22Rv1 (cell line): ENCODE measurements at regions not wholly inside any gene's neighbourhood (a gene's known extent, or its start where the extent isn't known, plus 50 kb on each side); places are given as distances from the start of the nearest gene placed in this dataset.

Source experiments
- ZFX ChIP-seq: fragments of 450-650 bp; IDR thresholded peaks from 2 replicates; pipeline ENCODE4 v1.6.1; 2017; ENCODE audit warnings: antibody characterized with exemption, borderline replicate concordance
- TF ChIP-seq, protein P1 (sequence below): fragments of 450-650 bp; IDR thresholded peaks from 2 replicates; pipeline ENCODE4 v1.5.1; 2017; ENCODE audit warnings: mild to moderate bottlenecking

DNA sequence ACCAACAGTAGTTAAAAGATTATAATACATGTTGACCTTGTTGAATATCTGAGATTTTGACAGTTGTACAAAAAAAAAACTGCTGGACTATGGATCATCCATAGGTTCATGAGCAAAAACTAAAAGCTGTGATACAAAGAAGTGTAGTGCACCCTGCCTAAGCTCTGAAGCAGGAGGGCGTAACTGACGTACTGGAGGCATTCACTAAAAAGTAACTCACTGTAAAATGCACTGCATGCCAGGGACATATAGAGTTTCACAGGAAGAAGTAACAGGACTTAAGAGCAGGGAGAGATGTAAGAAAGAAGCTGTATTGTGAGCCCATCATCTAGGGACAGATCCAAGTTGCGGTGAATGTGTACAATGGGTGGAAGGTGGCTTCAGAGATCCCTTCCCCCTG, 177.9 kb downstream of the IRS2 start:
- TF ChIP-seq, protein P1, sequence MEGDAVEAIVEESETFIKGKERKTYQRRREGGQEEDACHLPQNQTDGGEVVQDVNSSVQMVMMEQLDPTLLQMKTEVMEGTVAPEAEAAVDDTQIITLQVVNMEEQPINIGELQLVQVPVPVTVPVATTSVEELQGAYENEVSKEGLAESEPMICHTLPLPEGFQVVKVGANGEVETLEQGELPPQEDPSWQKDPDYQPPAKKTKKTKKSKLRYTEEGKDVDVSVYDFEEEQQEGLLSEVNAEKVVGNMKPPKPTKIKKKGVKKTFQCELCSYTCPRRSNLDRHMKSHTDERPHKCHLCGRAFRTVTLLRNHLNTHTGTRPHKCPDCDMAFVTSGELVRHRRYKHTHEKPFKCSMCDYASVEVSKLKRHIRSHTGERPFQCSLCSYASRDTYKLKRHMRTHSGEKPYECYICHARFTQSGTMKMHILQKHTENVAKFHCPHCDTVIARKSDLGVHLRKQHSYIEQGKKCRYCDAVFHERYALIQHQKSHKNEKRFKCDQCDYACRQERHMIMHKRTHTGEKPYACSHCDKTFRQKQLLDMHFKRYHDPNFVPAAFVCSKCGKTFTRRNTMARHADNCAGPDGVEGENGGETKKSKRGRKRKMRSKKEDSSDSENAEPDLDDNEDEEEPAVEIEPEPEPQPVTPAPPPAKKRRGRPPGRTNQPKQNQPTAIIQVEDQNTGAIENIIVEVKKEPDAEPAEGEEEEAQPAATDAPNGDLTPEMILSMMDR: no peak
- no peak for TF ChIP-seq ZFX
